ENCODE measurements at regions not wholly inside any gene's neighbourhood (a gene's known extent, or its start where the extent isn't known, plus 50 kb on each side); places are given as distances from the start of the nearest gene placed in this dataset.

GRCh38 chr9:16245756-16246440, 624.6 kb downstream of the BNC2 start:
- no peak for TF ChIP-seq CTCF (IDR thresholded peaks at IDR 0.05; ENCODE audit: low read depth, low read length)
- TF ChIP-seq EZH2phosphoT487 (IDR thresholded peaks at IDR 0.05; ENCODE audit: low read depth), result no peak

Data from OCI-LY3 (cell line).